Fibroblast of lung (primary cell): ENCODE measurements at regions not wholly inside any gene's neighbourhood (a gene's known extent, or its start where the extent isn't known, plus 50 kb on each side); places are given as distances from the start of the nearest gene placed in this dataset.
A peak's percentile ranks its signal among the peaks of the same experiment; 100 is the strongest.
"Not testable (repeated sequence)": the region's sequence is repeated elsewhere in the genome, so short reads cannot be mapped to it uniquely, and the experiment has no call there.

Source experiments
- DNase-seq, 2 donors: peaks; one replicate each; pipeline versions ENCODE4 v3.0.0 to v3.0.0-alpha.2; 2010; ENCODE audit warnings: low read depth in 2 of 2
- H2AFZ ChIP-seq: 2 replicates; pipeline ENCODE4 v1.5.1; 2012; ENCODE audit warnings: low read length, control low read depth, inconsistent platforms
- H3K27ac ChIP-seq: 2 replicates; pipeline ENCODE4 v1.5.1; 2011; ENCODE audit warnings: low read length, control low read depth; ENCODE audit not compliant: insufficient read depth
- H3K27me3 ChIP-seq: 2 replicates; pipeline ENCODE4 v1.5.1; 2011; ENCODE audit warnings: mild to moderate bottlenecking, low read length; ENCODE audit not compliant: control insufficient read depth, insufficient read depth
- H3K36me3 ChIP-seq: 2 replicates; pipeline ENCODE4 v1.5.1; 2011; ENCODE audit warnings: low read length; ENCODE audit not compliant: control insufficient read depth, insufficient read depth
- H3K4me1 ChIP-seq: 2 replicates; pipeline ENCODE4 v1.5.1; 2011; ENCODE audit warnings: low read length; ENCODE audit not compliant: control insufficient read depth, insufficient read depth; ENCODE audit errors: extremely low read depth
- H3K4me2 ChIP-seq: 2 replicates; pipeline ENCODE4 v1.5.1; 2011; ENCODE audit warnings: low read length, control low read depth; ENCODE audit not compliant: insufficient read depth; ENCODE audit errors: extremely low read depth
- H3K4me3 ChIP-seq, 4 experiments: fragments of 200-600 bp in 1 of 4; sonication (generic) in 1 of 4; replicated peaks in 1 of 4; 2 replicates each; pipeline ENCODE4 v1.5.1; 2011 to 2016; ENCODE audit warnings: low read length in 4 of 4, low read depth in 3 of 4, mild to moderate bottlenecking in 3 of 4, control low read depth in 2 of 4, inconsistent platforms in 1 of 4, mixed read lengths in 1 of 4; ENCODE audit not compliant: insufficient read depth in 1 of 4; ENCODE audit errors: control extremely low read depth in 1 of 4
- H3K79me2 ChIP-seq: 2 replicates; pipeline ENCODE4 v1.5.1; 2012; ENCODE audit warnings: mild to moderate bottlenecking, low read length, inconsistent platforms; ENCODE audit not compliant: control insufficient read depth, insufficient read depth
- H3K9ac ChIP-seq: 2 replicates; pipeline ENCODE4 v1.5.1; 2011; ENCODE audit warnings: mild to moderate bottlenecking, low read length, control low read depth; ENCODE audit not compliant: insufficient read depth
- H3K9me3 ChIP-seq: 2 replicates; pipeline ENCODE4 v1.5.1; 2012; ENCODE audit warnings: low read depth, low read length; ENCODE audit not compliant: control insufficient read depth, insufficient read depth
- H4K20me1 ChIP-seq: 2 replicates; pipeline ENCODE4 v1.5.1; 2011; ENCODE audit warnings: low read length; ENCODE audit not compliant: control insufficient read depth, insufficient read depth; ENCODE audit errors: extremely low read depth
- CTCF ChIP-seq, 2 donors: IDR thresholded peaks in 1 of 2; conservative IDR thresholded peaks in 1 of 2; 1 replicate in 1 of 2; 2 replicates in 1 of 2; pipeline ENCODE4 v1.5.1; 2011 to 2012; ENCODE audit warnings: low read length in 2 of 2, control low read depth in 1 of 2, inconsistent platforms in 1 of 2, low read depth in 1 of 2, mild to moderate bottlenecking in 1 of 2
- EZH2 ChIP-seq: IDR thresholded peaks from 2 replicates; pipeline ENCODE4 v1.5.1; 2012; ENCODE audit warnings: low read length, control low read depth, mild to moderate bottlenecking; ENCODE audit errors: missing control alignments

GRCh38 chr1:67916140-67916886 lies 83.0 kb upstream of the GNG12 start:
- H3K9me3 ChIP-seq: no peaks in the 10 kb centered on the region
- H3K4me1 ChIP-seq: no peaks in the 10 kb centered on the region
- no peak for DNase-seq
- no peaks in the 10 kb centered on the region for H3K27me3 ChIP-seq
- H3K36me3 ChIP-seq: no peaks in the 10 kb centered on the region
- no peaks in the 10 kb centered on the region for H4K20me1 ChIP-seq
- TF ChIP-seq CTCF (conservative IDR thresholded peaks at IDR 0.05 in 1 of 2, IDR thresholded peaks at IDR 0.05 in 1 of 2; ENCODE audit: low read depth in 1 of 2, low read length in 2 of 2): no peak
- TF ChIP-seq EZH2: no peak
- no peak overlapping the region for H3K27ac ChIP-seq
- no peak overlapping the region for H2AFZ ChIP-seq
- H3K79me2 ChIP-seq: no peaks in the 10 kb centered on the region
- no peak overlapping the region for H3K9ac ChIP-seq
- H3K4me2 ChIP-seq: no peak overlapping the region
- no peak overlapping the region for H3K4me3 ChIP-seq

- no peaks in the 10 kb centered on the region for H3K9me3 ChIP-seq
- no peak overlapping the region for H3K27ac ChIP-seq
- no peak for DNase-seq
- TF ChIP-seq EZH2 (no peak), CTCF (conservative IDR thresholded peaks at IDR 0.05 in 1 of 2, IDR thresholded peaks at IDR 0.05 in 1 of 2; ENCODE audit: low read depth in 1 of 2, low read length in 2 of 2) (no peak)
- no peaks in the 10 kb centered on the region for H3K79me2 ChIP-seq
- no peak overlapping the region for H3K9ac ChIP-seq
- H3K36me3 ChIP-seq: no peaks in the 10 kb centered on the region
- no peak overlapping the region for H3K4me3 ChIP-seq
- H3K4me1 ChIP-seq: no peaks in the 10 kb centered on the region
- H4K20me1 ChIP-seq: no peaks in the 10 kb centered on the region
- H3K27me3 ChIP-seq: no peaks in the 10 kb centered on the region
- no peak overlapping the region for H2AFZ ChIP-seq
- H3K4me2 ChIP-seq: no peak overlapping the region
Measured at GRCh38 chr1:67909776-67910175, 76.5 kb upstream of the GNG12 start.

GRCh38 chr1:67908250-67908936 lies 75.1 kb upstream of the GNG12 start:
- no peak for TF ChIP-seq EZH2
- no peak for TF ChIP-seq CTCF (conservative IDR thresholded peaks at IDR 0.05 in 1 of 2, IDR thresholded peaks at IDR 0.05 in 1 of 2; ENCODE audit: low read depth in 1 of 2, low read length in 2 of 2)
- Histone ChIP-seq H3K4me3 (no peak overlapping the region), H3K4me2 (no peak overlapping the region), H3K9ac (no peak overlapping the region), H2AFZ (no peak overlapping the region), H3K79me2 (no peaks in the 10 kb centered on the region), H3K36me3 (no peaks in the 10 kb centered on the region), H3K4me1 (no peaks in the 10 kb centered on the region), H3K27me3 (no peaks in the 10 kb centered on the region), H3K9me3 (no peaks in the 10 kb centered on the region), H4K20me1 (no peaks in the 10 kb centered on the region), H3K27ac (no peak overlapping the region)
- peak in 1 of 2 donors; percentile 12 for DNase-seq

GRCh38 chr1:67907467-67907866 lies 74.2 kb upstream of the GNG12 start:
- not testable (repeated sequence) for H3K9me3 ChIP-seq, H3K4me2 ChIP-seq, H4K20me1 ChIP-seq, H3K36me3 ChIP-seq, H3K9ac ChIP-seq, H3K27me3 ChIP-seq, H2AFZ ChIP-seq, H3K4me1 ChIP-seq, H3K27ac ChIP-seq, H3K4me3 ChIP-seq, H3K79me2 ChIP-seq
- DNase-seq: peak in 1 of 2 donors; percentile 67
